Hindlimb muscle (tissue), 1 donor: ENCODE measurements at regions not wholly inside any gene's neighbourhood (a gene's known extent, or its start where the extent isn't known, plus 50 kb on each side); places are given as distances from the start of the nearest gene placed in this dataset.
"Not testable (repeated sequence)": the region's sequence is repeated elsewhere in the genome, so short reads cannot be mapped to it uniquely, and the experiment has no call there.

ENCODE experiments used
- DNase-seq: peaks from one replicate; pipeline ENCODE4 v3.0.0-alpha.2; 2013

DNA sequence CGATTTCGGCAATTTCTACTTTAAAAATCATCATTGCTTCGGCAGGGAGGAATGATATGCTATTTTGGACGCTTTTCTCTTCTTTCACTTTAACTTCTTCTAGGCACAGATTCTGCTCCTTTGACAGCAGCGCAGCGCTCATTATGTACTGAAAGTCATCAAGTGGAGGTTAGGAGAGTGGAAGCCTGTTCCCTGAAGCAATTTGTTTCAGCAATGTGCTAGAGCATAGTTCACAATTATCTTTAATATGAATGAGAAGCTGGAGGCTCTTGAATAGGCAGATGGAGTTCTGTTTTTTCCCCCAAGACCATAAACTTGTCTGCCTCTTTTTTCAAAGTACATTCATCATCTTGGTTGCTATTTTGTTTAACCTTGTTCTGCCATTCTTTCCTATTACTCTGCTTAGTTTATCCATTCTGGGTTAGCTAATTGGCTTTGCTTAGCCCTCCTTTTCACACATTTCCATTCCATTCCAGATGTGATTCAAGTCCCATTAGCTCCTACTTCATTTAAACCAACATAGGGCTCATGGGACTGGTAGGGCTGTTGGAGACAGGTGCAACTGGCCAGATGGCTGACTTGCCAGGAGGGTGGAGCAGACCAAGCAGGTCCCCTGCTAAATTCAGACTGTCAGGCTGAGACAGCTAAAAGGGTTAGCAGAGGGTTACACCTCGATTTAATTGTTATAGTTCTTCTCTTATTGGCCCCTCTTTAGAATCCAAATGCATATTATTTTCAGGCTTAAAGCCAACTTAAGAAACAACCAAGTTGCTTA is 534.7 kb upstream of the CBLB start:
- DNase-seq = no peak

DNA sequence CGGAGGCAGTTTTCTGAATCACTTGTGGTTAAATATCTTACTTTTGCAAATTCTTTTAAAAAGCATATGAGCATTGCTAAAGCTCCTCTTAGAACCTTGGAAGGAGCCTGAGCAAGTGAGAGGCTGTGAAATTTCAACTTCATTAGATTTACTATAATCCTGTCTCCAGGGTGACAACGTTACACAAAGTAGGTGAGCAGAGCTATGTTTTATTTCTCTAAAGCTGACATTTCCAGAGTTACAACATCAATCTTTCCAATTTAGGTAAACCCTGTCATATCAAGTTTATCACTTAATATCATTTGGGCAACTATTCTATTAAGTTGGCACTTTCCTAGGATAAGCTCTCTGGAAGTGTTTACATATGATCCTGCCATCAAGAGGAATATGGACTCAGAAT is 544.9 kb upstream of the CBLB start:
- no peak for DNase-seq

DNA sequence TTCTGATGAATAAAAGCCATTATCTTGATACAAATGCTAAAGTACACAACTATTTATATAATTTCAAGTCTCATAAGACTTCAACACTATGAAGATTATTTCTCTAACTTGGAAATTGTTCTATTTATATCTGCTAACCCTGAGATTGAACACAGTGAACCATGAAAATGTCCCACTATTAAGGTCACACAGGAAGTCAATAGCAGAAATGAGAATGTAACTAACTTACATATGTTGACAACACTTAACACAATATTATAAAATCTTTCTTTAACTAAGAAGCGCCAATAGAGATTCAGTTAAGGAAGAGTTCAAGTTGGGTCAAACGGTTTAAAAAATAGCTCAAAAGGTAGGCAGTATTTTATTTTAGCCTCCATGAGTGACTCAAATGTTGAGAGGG is 551.8 kb upstream of the CBLB start:
- no peak for DNase-seq

DNA sequence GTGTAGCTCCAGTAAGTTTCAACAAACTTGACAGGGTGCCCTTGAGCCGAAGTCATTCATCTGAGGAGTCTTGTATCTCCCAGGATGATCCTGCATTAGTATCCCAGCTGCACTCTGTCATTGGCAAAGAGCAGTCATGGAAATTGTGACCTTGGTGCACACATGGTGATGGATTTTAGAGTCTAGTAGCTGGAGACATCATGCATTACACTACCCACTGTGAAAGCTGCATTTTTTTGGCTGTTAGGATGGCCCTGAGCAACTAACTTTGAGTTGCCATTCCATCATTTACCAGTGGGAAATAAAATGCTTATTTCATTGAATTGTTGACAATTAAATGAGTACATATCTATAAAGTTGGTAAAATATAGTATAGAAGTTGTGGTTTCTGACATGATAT is 552.6 kb upstream of the CBLB start:
- DNase-seq = no peak

DNA sequence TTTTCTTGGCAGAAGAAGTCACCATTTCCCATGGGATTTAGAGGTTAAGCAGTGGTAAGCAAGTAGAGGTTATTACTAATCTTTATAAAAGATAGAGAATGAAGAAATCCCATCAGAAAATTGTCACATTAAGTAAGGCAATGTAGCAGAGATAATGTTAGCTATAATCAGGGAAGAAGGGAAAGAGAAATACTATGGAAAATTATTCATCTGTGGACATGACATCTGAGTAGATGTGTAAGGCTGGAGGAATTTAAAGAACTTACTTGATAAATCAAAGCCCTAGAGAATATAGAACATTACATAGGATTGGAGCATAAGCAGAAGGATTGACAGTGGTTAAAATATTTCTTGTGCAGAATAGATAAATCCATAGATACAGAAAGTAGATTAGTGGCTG is 553.1 kb upstream of the CBLB start:
- DNase-seq = no peak

DNA sequence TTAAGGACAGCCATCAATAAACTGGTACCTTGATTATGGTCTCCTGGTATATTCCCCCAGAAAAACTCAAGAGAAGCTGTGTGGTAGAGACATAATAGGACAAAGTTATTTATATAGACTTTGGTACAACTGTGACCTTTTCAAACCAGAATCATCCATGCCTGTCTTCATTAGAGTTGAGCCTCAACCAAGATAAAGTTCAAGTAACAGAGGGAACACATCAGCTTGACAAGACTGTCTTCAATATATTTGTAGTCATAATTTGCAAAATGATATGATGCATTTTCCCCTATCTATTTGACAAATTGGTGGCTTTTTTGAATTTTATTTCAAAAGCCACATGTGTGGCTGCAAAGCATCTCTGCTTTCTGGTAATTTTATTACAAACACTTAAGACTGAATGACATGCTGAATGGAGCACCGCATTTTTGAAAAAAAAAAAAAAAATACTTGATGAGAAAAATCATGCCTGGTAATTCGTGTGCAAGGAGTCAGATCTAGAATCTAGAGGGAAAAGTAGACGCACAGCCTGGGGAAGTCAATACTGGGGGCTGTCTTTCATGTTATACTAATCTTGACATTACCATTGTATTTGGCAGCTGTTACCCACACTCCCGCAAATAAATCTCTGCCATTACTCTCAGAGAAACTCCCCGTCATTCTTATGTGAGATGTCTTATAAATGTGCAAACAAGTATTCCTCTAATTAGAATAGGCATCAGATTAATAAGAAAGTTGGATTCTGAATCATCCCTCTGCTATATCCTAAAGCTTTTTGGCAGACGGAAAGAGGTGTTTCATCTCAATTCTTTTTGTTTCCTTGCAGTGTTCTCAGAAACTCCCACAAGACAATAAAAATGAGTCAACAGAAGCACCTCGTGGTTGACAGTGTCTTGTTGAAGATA is 554.8 kb upstream of the CBLB start:
- no peak for DNase-seq

DNA sequence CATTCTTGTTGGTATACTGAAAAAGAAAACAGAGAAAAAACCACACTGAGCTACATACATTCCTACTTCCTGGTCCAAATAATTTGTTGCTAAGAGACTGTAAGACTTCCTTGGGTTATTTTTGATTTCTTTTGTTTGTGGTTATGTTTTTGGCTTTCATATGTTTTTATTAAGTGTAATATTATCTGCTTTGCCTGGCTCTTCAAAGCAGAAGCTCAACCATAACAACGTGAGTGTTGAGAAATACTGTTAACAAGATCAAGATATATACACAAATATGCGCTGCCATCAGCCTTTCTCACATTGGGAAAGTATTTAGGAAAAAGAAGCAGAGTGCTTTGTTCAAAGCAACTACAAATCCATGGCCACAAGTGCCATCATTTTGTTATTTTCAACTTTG is 556.2 kb upstream of the CBLB start:
- no peak for DNase-seq

DNA sequence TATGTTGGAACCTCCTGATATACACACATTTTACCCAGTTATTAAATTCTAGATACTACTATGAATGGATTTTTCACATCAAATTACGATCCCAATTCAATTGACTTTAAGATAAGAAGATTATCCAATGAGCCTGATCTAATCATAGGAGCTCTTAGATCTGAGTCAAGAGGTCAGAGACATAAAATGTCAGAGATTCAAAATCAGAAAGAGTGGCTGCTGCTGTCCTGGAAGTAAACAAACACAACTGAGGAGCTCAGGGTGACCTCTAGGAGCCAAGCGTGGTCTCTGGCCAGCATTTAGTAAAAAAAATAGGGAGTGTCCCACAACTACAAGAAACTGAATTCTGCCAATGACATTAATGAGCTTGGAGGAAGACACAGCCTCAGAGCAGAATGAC is 557.1 kb upstream of the CBLB start:
- no peak for DNase-seq

DNA sequence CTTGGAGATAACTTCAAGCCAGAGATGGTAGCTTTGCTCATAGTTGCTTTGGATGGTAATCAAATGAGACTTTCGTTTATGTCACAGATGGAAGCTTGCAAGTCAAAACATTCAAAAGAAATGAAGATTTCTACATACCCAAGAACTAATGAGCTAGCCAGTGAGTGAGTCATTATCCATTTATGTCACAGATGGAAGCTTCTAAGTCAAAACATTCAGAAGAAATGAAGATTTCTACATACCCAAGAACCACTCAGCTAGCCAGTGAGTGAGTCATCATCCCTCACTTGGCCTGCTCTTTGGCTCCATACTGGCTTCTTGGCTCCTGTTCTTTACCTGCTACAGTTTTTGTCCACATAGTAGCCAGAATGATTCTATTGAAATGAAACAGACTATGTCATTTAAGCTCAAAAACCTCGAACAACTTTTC is 559.8 kb upstream of the CBLB start:
- no peak for DNase-seq

DNA sequence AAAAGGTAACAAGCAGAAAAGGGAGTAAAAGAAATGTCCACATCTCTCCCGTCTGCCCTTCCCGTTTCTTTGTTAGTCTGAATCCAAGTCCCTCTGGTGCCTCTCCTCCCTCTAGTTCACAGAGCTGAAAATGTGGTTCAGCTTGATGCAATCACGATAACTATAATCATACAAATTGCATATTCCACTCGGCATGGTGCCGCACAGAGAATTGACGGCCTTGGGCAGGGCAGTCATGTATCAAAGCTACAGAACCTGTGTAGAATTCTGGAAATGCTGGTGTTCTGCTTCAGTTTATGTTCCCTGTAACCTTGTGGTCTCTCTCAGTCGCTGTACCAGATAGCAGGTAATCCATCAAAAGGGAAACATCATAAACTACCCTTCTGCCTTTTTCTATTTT is 562.9 kb upstream of the CBLB start:
- no peak for DNase-seq

DNA sequence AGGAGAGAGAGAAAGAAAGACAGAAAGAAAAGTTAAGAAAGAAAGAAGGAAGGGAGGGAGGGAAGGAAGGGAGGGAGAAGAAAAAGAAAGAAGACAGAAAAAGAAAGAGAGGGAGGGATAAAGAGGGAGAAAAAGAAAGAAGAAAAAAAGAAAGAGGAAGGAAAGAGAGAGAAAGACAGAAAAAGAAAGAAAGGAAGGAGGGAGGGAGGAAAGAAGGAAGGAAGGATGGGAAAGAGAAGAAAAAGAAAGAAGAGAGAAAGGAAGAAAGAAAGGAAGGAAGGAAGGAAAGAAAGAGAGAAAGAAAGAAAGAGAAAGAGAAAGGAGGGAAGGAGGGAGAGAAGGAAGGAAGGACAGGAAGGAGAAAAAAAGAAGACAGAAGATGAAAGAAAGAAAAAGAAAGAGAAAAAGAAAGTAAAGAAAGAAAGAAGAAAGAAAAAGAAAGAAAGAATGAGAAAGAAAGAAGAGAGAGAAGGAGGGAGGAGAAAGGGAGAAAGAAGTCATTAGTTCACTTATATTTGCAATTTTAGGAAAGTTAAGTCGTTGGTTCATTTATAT is 567.2 kb upstream of the CBLB start:
- DNase-seq = no peak

DNA sequence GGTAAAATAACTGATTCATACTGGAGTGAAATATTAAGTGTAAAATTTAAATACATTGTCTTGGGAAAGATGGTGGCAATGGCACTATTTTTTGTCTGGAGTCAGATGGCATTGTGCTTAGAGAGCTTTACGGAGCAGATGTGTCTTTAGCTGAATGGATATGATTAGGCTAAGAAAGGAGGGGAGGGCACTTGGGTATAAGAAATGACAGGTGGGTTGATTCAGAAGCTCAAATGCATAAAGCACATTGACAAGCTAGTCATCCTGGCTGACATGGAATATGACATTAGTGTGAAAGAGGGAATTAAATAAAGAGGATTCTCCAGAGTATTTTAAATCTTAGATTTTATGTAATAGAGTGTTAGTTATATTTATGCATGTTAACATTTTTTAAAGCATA is 570.1 kb upstream of the CBLB start:
- DNase-seq = no peak

DNA sequence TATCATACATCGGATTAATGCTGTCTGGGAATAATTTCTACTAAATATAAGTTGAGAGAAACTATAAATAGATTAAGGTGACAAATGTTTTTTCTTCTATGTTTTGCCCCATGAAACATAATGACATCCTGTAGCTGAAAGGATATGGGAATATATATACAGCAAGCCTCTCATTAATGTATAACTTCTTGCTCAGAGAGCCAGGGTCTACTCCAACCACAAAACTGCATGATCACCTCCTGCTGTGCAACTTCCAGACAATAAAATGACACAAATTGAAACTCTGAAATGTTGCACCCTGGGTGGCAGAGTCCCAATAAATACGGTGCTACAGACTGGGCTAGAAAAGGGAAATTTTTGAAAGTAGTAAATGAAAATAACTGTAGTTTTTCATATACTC is 571.9 kb upstream of the CBLB start:
- DNase-seq = no peak

DNA sequence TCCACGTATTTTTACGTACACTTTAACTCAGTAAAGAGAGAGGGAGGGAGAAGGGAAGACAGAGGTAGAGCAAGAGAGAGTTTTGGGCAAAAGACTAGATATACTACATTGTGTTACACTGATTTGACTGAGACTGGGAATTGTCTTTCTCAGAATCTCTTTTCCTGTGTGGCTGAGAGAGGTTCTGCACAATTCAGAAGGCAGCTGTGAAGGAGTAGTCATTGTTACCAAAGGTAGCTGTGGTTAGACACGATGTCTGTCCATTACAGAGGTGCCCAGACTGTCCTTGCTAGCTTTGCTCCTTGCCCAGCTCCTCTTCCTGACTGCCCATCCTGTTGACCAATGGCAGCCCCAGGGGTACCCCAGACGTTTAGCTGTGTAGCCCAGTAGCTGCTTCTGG is 577.5 kb upstream of the CBLB start:
- DNase-seq = no peak

DNA sequence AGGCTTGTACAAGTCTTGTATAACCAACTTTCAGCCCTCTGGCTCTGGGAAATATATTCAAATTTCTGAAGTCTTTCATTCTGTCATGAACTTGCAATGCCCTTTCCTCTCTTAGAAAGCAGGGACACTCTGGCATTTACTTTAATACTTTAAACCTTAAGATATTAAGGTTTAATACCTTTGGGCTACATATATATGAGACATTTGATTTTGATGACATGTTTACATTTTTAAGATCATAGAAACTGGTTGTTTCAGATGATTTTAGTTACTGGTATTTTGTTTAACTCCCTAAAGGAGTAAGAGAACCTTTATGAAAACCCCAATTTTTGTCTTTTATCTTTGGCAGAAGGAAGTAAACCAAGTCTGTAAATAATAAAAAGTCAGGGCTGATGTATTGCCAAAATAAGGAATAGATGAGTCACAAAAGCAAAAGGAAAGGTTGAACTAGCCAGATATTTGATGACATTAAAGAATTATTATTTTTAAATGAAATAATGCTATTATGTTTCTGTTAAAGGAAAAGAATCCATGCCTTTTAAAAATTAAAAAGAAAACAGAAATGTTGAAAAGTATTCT is 579.0 kb upstream of the CBLB start:
- DNase-seq = peak; percentile 9

DNA sequence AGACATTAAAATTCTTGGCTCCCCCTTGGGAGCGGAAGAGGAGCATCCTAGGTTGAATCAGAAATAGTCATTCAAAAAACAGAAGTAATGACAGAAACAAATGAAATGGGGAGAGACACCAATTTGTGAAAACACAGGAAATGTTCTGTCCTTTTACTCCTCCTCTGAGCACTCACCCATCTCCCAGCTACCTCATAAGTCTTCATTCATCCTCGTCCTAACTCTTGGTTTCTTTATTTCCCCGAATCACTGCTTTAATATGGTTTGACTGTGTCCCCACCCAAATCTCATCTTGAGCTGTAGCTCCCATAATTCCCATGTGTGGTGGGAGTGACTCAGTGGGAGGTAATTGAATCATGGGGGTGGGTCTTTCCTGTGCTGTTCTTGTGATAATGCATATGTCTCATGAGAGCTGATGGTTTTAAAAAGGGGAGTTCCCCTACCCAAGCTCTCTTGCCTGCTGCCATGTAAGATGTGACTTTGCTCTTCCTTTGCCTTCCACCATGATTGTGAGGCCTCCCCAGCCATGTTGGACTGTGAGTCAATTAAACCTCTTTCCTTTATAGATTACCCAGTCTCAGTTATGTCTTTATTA is 579.7 kb upstream of the CBLB start:
- not testable (repeated sequence) for DNase-seq

DNA sequence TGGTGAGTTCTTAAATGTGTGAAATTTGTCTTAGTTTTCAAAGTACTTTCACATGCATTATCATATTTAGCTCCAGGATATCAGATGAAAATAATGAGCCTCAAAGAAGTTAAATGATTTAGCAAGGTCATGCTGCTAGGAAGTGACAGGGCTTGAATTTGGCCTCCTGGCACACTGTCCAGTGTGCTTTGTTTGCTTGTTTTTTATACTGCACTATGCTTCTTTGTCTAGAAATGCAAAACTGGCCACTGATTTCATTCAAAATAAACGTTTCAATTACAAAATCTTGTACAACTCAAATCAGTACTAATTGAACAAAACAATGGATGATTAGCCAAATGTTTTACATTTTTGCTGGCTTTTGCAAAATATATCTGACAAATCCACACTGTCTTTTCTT is 583.3 kb upstream of the CBLB start:
- DNase-seq = no peak

DNA sequence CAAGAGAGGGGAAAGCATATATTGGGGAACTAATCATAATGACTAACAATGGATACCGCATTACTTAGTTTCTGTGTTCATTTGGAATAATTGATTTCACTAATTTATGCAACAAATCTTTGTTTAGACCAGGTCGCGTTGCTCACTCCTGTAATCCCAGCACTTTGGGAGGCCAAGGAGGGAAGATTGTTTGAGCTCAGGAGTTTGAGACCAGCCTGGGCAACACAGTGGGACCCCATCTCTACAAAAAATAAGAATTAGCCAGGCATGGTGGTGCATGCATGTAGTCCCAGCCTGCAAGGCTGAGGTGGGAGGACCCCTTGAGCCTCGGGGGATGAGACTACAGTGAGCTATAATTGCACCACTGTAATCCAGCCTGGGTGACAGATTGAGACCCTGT is 585.7 kb upstream of the CBLB start:
- DNase-seq = no peak

DNA sequence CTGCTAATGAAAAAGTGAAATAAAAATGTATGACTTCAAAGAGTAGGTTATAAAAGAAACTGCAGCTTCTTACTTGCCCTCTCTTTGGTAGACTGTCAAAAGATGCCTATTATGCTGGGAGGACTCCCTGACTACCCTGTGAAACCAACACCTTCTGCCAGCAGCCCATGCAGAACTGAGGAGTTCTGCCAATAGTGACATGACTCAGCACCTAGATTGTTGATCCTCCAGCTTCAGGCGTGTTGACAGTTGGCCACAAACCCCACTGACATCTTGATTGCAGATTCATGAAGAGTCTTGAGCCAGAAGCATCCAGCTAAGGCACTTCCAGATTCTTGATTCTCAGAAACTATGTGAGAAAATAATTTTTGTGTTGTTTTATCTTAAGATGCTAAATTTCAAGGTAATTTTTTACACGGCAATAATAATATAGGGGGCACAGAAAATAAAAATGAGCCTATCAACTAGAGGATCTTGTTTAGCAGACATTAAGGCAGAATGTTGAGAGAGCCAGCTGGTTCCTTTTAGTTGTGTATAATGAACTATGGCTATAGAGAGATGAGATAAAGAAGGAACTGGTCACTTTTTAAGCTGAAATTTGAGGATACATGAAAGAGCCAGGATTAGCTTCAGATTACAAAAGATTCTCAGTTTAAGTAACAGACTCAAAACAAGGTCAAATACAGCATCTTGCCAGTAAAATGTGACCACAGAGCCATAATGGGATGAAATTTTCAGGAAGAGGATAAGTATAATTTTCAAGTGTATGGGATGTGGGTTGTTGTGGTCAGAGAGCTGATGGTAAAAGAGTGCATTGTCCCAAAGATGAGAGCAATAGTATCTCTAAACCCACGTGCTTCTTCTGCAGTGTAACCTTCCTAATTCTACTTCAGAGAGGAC is 588.7 kb upstream of the CBLB start:
- DNase-seq = peak; percentile 12

DNA sequence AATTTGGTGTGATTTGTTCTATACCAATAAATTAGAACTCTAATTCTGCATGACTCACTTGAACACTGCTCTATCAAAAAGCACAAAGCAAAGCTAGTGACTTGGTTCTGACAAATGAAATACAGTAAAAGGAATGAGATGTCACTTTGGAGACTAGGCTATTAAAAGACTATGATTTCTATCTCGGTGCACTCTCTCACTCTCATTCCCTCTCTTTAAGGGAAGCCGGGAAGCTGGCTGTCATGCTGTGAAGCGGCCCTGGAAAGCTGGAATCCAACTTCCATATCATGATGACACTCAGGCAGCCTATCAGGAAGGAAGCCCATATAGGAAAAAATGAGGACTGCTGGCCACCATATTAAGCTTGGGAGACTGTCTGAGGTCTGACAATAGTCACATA is 590.1 kb upstream of the CBLB start:
- no peak for DNase-seq

DNA sequence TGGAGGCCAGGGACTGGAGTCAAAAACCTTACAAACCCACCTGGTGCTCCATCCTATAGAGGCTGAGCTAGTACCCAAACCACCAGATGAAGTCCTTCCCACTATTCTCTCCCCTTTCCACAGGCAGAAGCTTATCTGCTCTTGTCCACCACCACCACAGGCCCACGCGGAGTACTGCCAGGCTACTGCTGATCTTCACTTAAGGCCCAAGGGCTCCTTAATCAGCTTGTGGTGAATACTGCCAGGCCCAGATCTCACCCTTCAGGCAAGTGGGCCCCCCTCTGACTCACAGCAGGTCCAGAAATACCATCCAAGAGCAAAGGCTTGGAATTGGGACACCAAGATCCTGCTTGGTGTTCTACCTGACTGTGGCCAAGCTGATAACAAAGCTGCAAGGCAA is 598.1 kb upstream of the CBLB start:
- DNase-seq = no peak
